GM10248 (cell line): ENCODE measurements at regions not wholly inside any gene's neighbourhood (a gene's known extent, or its start where the extent isn't known, plus 50 kb on each side); places are given as distances from the start of the nearest gene placed in this dataset.

ENCODE experiments used
- CTCF ChIA-PET: fragments of 300-600 bp; sonication (Branson Sonifier 250); formaldehyde crosslinking; extraction: SDS; loops from one replicate; lab custom pipeline; 2021; ENCODE audit warnings: antibody characterized with exemption; lab: Yijun Ruan, JAX
- POLR2A ChIA-PET: fragments of 350-650 bp; sonication (Branson Sonifier 250); formaldehyde crosslinking; extraction: SDS; loops from one replicate; lab custom pipeline; 2020; ENCODE audit warnings: antibody characterized with exemption; lab: Yijun Ruan, JAX
- DNase-seq: peaks from one replicate; pipeline ENCODE4 v3.0.0; 2012; ENCODE audit errors: extremely low spot score
- CTCF ChIP-seq: IDR thresholded peaks from 2 replicates; pipeline ENCODE4 v1.5.1; 2012; ENCODE audit warnings: mild to moderate bottlenecking, low read depth; ENCODE audit errors: extremely low read depth, missing control alignments, control extremely low read depth

- TF ChIP-seq CTCF: no peak
- no peak for DNase-seq
- CTCF ChIA-PET: no interaction called here
- POLR2A ChIA-PET: no interaction called here
Observed at GRCh38 chr5:153885141-153885540, 153.6 kb downstream of the FAM114A2 start.

- CTCF ChIA-PET: no interaction called here
- POLR2A ChIA-PET: no interaction called here
- TF ChIP-seq CTCF: no peak
- DNase-seq: no peak
Observed at GRCh38 chr5:153884612-153884957, 154.1 kb downstream of the FAM114A2 start.

GRCh38 chr5:153883854-153884611, 154.7 kb downstream of the FAM114A2 start:
- CTCF ChIA-PET: interaction anchor here (1.1 to 2.0 kb wide), 2 partner anchors 15 to 17 kb away, joined by 4 to 5 read pairs; no protein-coding TSS in a partner anchor
- no peak for TF ChIP-seq CTCF
- POLR2A ChIA-PET: no interaction called here
- DNase-seq: no peak

GRCh38 chr5:153881687-153882086, 157.0 kb downstream of the FAM114A2 start:
- no peak for DNase-seq
- ChIA-PET CTCF (interaction anchor here (1.0 kb wide), 1 partner anchor 11 kb away, joined by 3 read pairs; no protein-coding TSS in a partner anchor), POLR2A (no interaction called here)
- TF ChIP-seq CTCF: no peak

GRCh38 chr5:153880106-153880505, 158.6 kb downstream of the FAM114A2 start:
- no peak for DNase-seq
- TF ChIP-seq CTCF: no peak
- ChIA-PET POLR2A (no interaction called here), CTCF (interaction anchor here (1.5 to 1.7 kb wide), 2 partner anchors 9 to 16 kb away, joined by 4 read pairs; no protein-coding TSS in a partner anchor)

GRCh38 chr5:153879596-153879995, 159.1 kb downstream of the FAM114A2 start:
- CTCF ChIA-PET: interaction anchor here (1.2 to 1.7 kb wide), 4 partner anchors 9 to 22 kb away, joined by 3 to 4 read pairs (median 4); no protein-coding TSS in a partner anchor
- no peak for TF ChIP-seq CTCF
- DNase-seq: no peak
- POLR2A ChIA-PET: no interaction called here
